Parathyroid adenoma (tissue), 2 donors: ENCODE measurements at regions not wholly inside any gene's neighbourhood (a gene's known extent, or its start where the extent isn't known, plus 50 kb on each side); places are given as distances from the start of the nearest gene placed in this dataset.

Experiments used
- H2AFZ ChIP-seq: fragments of 300-600 bp; sonication (generic); one replicate; pipeline ENCODE4 v1.7.0; 2017; ENCODE audit warnings: antibody characterized with exemption, mild to moderate bottlenecking
- H3K27ac ChIP-seq: fragments of 300-600 bp; sonication (generic); one replicate; pipeline ENCODE4 v1.7.0; 2017
- H3K27me3 ChIP-seq: fragments of 300-600 bp; sonication (generic); one replicate; pipeline ENCODE4 v1.7.0; 2017; ENCODE audit warnings: low read length; ENCODE audit not compliant: control insufficient read depth, insufficient read depth
- H3K36me3 ChIP-seq: fragments of 300-600 bp; sonication (generic); one replicate; pipeline ENCODE4 v1.7.0; 2017; ENCODE audit warnings: low read length; ENCODE audit not compliant: control insufficient read depth, insufficient read depth
- H3K4me1 ChIP-seq: fragments of 300-600 bp; sonication (generic); one replicate; pipeline ENCODE4 v1.7.0; 2017; ENCODE audit warnings: control low read depth
- H3K4me2 ChIP-seq: fragments of 300-600 bp; sonication (generic); one replicate; pipeline ENCODE4 v1.7.0; 2017; ENCODE audit warnings: low read length
- H3K4me3 ChIP-seq: fragments of 300-600 bp; sonication (generic); one replicate; pipeline ENCODE4 v1.7.0; 2017; ENCODE audit warnings: low read depth, low read length
- H3K79me2 ChIP-seq: fragments of 300-600 bp; sonication (generic); one replicate; pipeline ENCODE4 v1.7.0; 2017; ENCODE audit warnings: control low read depth
- H3K9ac ChIP-seq: fragments of 300-600 bp; sonication (generic); one replicate; pipeline ENCODE4 v1.7.0; 2017; ENCODE audit warnings: mild to moderate bottlenecking
- H3K9me3 ChIP-seq: fragments of 300-600 bp; sonication (generic); one replicate; pipeline ENCODE4 v1.7.0; 2017; ENCODE audit warnings: low read length; ENCODE audit not compliant: control insufficient read depth
- TF ChIP-seq, protein P1 (sequence below): fragments of 300-600 bp; sonication (generic); IDR thresholded peaks from one replicate; pipeline ENCODE4 v1.7.0; 2017; ENCODE audit warnings: antibody characterized with exemption, mild to moderate bottlenecking
- donor health status: primary hyperparathyroidism.

DNA sequence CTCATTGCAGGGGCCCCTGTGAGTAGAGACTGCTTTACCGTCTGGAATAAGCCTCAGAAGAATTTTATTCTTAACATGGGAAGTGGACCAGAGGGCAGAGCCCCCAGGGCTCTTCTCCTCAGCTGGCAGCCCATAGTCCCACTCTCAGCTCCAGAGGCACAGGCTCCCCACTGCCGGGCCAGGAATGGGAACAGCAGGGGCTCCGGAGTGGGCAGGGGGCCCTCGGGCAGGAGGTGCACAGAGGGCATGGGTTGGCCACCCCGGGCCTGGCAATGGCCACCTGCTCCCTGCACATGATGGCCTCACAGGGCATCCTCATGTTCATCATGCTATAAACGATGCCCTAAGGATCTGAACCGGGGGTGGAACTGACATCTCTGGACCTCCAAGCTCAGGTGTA lies 1469.7 kb downstream of the BRD1 start:
- H3K36me3 ChIP-seq = no peaks in the 10 kb centered on the region
- TF ChIP-seq, protein P1, sequence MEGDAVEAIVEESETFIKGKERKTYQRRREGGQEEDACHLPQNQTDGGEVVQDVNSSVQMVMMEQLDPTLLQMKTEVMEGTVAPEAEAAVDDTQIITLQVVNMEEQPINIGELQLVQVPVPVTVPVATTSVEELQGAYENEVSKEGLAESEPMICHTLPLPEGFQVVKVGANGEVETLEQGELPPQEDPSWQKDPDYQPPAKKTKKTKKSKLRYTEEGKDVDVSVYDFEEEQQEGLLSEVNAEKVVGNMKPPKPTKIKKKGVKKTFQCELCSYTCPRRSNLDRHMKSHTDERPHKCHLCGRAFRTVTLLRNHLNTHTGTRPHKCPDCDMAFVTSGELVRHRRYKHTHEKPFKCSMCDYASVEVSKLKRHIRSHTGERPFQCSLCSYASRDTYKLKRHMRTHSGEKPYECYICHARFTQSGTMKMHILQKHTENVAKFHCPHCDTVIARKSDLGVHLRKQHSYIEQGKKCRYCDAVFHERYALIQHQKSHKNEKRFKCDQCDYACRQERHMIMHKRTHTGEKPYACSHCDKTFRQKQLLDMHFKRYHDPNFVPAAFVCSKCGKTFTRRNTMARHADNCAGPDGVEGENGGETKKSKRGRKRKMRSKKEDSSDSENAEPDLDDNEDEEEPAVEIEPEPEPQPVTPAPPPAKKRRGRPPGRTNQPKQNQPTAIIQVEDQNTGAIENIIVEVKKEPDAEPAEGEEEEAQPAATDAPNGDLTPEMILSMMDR = no peak
- H3K9ac ChIP-seq = no peak overlapping the region

DNA sequence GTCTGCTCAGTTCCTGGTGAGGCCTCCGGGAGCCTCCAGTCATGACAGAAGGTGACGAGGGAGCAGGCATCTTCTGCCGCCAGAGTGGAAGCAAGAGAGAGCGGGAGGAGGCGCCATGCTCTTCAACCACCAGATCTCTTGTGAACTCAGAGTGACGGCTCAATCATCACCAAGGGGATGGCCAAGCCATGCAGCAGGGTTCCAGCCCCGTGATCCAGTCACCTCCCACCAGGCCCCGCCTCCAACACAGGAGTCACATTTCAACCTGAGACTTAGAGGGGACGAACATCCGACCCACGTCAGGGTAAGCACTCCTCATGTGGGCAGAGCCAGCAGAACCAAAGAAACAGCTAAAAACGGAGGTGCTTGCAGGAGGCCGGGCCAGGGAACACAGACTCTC lies 1470.5 kb downstream of the BRD1 start:
- H3K4me3 ChIP-seq = no peak overlapping the region
- no peaks in the 10 kb centered on the region for H3K79me2 ChIP-seq
- H3K9me3 ChIP-seq = no peaks in the 10 kb centered on the region
- H3K4me1 ChIP-seq = no peaks in the 10 kb centered on the region
- no peak overlapping the region for H3K4me2 ChIP-seq
- no peak overlapping the region for H3K9ac ChIP-seq
- H3K36me3 ChIP-seq = no peaks in the 10 kb centered on the region
- peaks cover 2% of the 10 kb centered on the region for H3K27me3 ChIP-seq
- H3K27ac ChIP-seq = no peak overlapping the region
- TF ChIP-seq, protein P1 = no peak
- no peak overlapping the region for H2AFZ ChIP-seq

More for the DNA sequence above, 1469.7 kb downstream of the BRD1 start:
- Histone ChIP-seq H3K79me2 (no peaks in the 10 kb centered on the region), H3K4me1 (no peaks in the 10 kb centered on the region), H3K27me3 (no peaks in the 10 kb centered on the region), H3K9me3 (no peaks in the 10 kb centered on the region), H3K27ac (no peak overlapping the region), H3K4me3 (no peak overlapping the region), H3K4me2 (no peak overlapping the region), H2AFZ (no peak overlapping the region)

DNA sequence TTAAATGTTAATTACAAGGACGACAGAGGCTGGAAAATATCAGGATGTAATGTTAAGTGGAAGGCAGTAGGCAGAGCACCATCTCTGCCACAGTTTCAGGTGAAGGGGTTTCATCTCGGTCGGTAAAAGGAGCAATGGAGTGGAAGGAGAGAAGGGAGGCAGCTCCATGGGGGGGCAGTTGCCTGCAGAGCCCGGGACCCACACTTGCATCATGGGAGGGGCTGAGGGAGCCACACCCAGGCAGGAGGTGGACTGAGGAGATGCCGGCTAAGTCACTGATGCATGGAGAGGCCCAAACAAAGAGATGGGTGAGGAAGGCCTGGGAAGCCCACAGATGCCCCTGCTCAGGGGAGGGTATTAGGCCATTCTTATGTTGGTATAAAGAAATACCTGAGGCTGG lies 1470.9 kb downstream of the BRD1 start:
- Histone ChIP-seq H3K79me2 (no peaks in the 10 kb centered on the region), H3K27me3 (peaks cover 3% of the 10 kb centered on the region), H3K27ac (no peak overlapping the region), H3K4me2 (no peak overlapping the region), H3K4me3 (no peak overlapping the region), H3K36me3 (no peaks in the 10 kb centered on the region), H2AFZ (no peak overlapping the region), H3K9me3 (no peaks in the 10 kb centered on the region), H3K4me1 (no peaks in the 10 kb centered on the region), H3K9ac (no peak overlapping the region)
- TF ChIP-seq, protein P1 = no peak

DNA sequence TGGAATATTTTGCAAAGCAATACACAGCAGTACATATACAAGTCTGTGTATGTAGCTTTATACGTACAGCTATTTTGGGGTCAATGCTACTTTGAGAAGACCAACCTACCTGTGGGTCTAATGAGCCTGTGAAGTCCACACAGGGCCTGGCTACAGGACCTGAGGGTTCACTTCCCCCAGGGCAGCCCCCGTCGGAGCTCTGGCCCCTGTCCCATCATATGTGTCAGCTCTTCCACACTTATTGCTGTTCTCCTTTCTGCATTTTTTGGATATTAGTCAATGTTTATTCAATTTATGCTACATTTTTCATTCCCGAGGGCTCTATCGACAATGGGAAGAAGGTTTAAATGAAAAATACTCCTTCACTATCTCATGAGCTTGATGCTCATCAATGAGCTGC lies 1473.6 kb downstream of the BRD1 start:
- H3K27me3 ChIP-seq = peaks cover 3% of the 10 kb centered on the region
- H3K79me2 ChIP-seq = no peaks in the 10 kb centered on the region
- no peaks in the 10 kb centered on the region for H3K36me3 ChIP-seq
- H2AFZ ChIP-seq = no peak overlapping the region
- H3K4me1 ChIP-seq = no peaks in the 10 kb centered on the region
- H3K27ac ChIP-seq = no peak overlapping the region
- H3K4me2 ChIP-seq = no peak overlapping the region
- TF ChIP-seq, protein P1 = no peak
- no peak overlapping the region for H3K4me3 ChIP-seq
- no peaks in the 10 kb centered on the region for H3K9me3 ChIP-seq
- no peak overlapping the region for H3K9ac ChIP-seq

DNA sequence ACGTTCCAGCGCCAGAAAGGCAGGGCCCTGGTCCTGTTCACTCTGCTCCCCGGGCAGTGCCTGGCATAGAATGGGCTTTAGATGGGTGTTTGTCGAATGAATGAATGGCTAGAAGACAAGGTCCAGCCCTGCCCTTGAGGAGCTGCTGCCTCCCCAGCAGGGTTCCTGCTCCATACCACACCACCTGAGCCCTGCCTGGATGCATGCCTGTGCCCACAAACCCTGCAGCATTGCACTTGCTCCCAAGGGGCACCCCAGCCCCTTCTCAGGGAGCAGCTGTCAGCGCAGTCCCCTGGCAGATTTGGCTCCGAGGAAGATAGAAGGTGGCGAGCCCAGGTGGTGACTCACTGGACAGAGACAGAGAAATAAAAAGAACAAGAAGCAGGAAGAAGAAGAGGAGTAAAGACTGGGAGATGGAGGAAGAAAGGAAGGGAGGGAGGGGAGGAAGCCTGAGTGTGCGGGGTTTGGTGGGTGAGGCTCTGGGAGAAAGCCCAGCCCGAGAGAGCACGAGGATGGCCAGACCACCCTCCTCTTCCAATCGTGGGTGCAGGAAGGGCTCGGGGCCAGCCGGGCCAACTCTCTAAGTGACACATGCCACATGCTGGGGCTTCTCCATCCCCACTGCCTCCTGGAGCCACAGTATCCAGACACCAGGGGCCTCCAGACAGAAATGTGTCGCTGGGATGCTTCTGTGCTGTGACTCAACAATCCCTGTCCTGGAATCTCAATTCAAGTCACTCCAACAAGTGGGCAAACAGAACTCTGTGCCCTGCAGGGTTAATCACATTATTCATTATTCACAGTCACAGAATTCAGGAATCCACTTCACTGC lies 1474.3 kb downstream of the BRD1 start:
- Histone ChIP-seq H3K79me2 (no peaks in the 10 kb centered on the region), H3K4me3 (no peak overlapping the region), H3K4me2 (no peak overlapping the region), H3K9me3 (no peaks in the 10 kb centered on the region), H3K27me3 (peaks cover 3% of the 10 kb centered on the region), H2AFZ (no peak overlapping the region), H3K4me1 (no peaks in the 10 kb centered on the region), H3K27ac (no peak overlapping the region), H3K9ac (no peak overlapping the region), H3K36me3 (no peaks in the 10 kb centered on the region)
- TF ChIP-seq, protein P1 = no peak
